ENCODE measurements at regions not wholly inside any gene's neighbourhood (a gene's known extent, or its start where the extent isn't known, plus 50 kb on each side); places are given as distances from the start of the nearest gene placed in this dataset.
"Not testable (repeated sequence)": the region's sequence is repeated elsewhere in the genome, so short reads cannot be mapped to it uniquely, and the experiment has no call there.

- Histone ChIP-seq H3K4me3 (ENCODE audit: low read depth, low read length) (no peak overlapping the region), H2AFZ (no peak overlapping the region), H3K27me3 (ENCODE audit: control insufficient read depth, insufficient read depth, low read length) (no peaks in the 10 kb centered on the region), H3K27ac (no peak overlapping the region), H3K9me3 (ENCODE audit: control insufficient read depth, low read length) (no peaks in the 10 kb centered on the region), H3K4me1 (no peaks in the 10 kb centered on the region), H3K79me2 (no peaks in the 10 kb centered on the region), H3K9ac (no peak overlapping the region), H3K4me2 (ENCODE audit: low read length) (no peak overlapping the region), H3K36me3 (ENCODE audit: control insufficient read depth, insufficient read depth, low read length) (no peaks in the 10 kb centered on the region)
- no peak for TF ChIP-seq CTCF (IDR thresholded peaks at IDR 0.05)
Measured at GRCh38 chr7:67311901-67312300, 315.3 kb downstream of the TYW1 start.

GRCh38 chr7:67313213-67313612, 316.6 kb downstream of the TYW1 start:
- no peak overlapping the region for H3K4me3 ChIP-seq (ENCODE audit: low read depth, low read length)
- H3K9ac ChIP-seq: no peak overlapping the region
- no peak for TF ChIP-seq CTCF (IDR thresholded peaks at IDR 0.05)
- no peaks in the 10 kb centered on the region for H3K9me3 ChIP-seq (ENCODE audit: control insufficient read depth, low read length)
- no peaks in the 10 kb centered on the region for H3K36me3 ChIP-seq (ENCODE audit: control insufficient read depth, insufficient read depth, low read length)
- H2AFZ ChIP-seq: no peak overlapping the region
- no peaks in the 10 kb centered on the region for H3K79me2 ChIP-seq
- no peak overlapping the region for H3K4me2 ChIP-seq (ENCODE audit: low read length)
- no peaks in the 10 kb centered on the region for H3K4me1 ChIP-seq
- H3K27ac ChIP-seq: no peak overlapping the region
- no peaks in the 10 kb centered on the region for H3K27me3 ChIP-seq (ENCODE audit: control insufficient read depth, insufficient read depth, low read length)

GRCh38 chr7:67316902-67317301, 320.3 kb downstream of the TYW1 start:
- not testable (repeated sequence) for H3K4me3 ChIP-seq (ENCODE audit: low read depth, low read length); H3K79me2 ChIP-seq; H3K4me2 ChIP-seq (ENCODE audit: low read length); H3K4me1 ChIP-seq; H3K27ac ChIP-seq; H3K9ac ChIP-seq; H2AFZ ChIP-seq; H3K27me3 ChIP-seq (ENCODE audit: control insufficient read depth, insufficient read depth, low read length); H3K9me3 ChIP-seq (ENCODE audit: control insufficient read depth, low read length); H3K36me3 ChIP-seq (ENCODE audit: control insufficient read depth, insufficient read depth, low read length)

- not testable (repeated sequence) for H3K4me1 ChIP-seq; H3K27me3 ChIP-seq (ENCODE audit: control insufficient read depth, insufficient read depth, low read length); H3K27ac ChIP-seq; H2AFZ ChIP-seq; H3K9me3 ChIP-seq (ENCODE audit: control insufficient read depth, low read length); H3K9ac ChIP-seq; H3K4me3 ChIP-seq (ENCODE audit: low read depth, low read length); H3K36me3 ChIP-seq (ENCODE audit: control insufficient read depth, insufficient read depth, low read length); H3K79me2 ChIP-seq; H3K4me2 ChIP-seq (ENCODE audit: low read length)
Measured at GRCh38 chr7:67328257-67328656, 331.6 kb downstream of the TYW1 start.

- H3K4me3 ChIP-seq (ENCODE audit: low read depth, low read length); H3K36me3 ChIP-seq (ENCODE audit: control insufficient read depth, insufficient read depth, low read length); H2AFZ ChIP-seq; H3K27me3 ChIP-seq (ENCODE audit: control insufficient read depth, insufficient read depth, low read length); H3K9ac ChIP-seq; H3K79me2 ChIP-seq; H3K27ac ChIP-seq; H3K4me1 ChIP-seq; H3K9me3 ChIP-seq (ENCODE audit: control insufficient read depth, low read length); H3K4me2 ChIP-seq (ENCODE audit: low read length): not testable (repeated sequence)
Measured at GRCh38 chr7:67335165-67335564, 338.5 kb downstream of the TYW1 start.

- not testable (repeated sequence) for H3K4me1 ChIP-seq; H3K27ac ChIP-seq; H3K9ac ChIP-seq; H3K9me3 ChIP-seq (ENCODE audit: control insufficient read depth, low read length); H3K27me3 ChIP-seq (ENCODE audit: control insufficient read depth, insufficient read depth, low read length); H3K4me3 ChIP-seq (ENCODE audit: low read depth, low read length); H3K36me3 ChIP-seq (ENCODE audit: control insufficient read depth, insufficient read depth, low read length); H3K4me2 ChIP-seq (ENCODE audit: low read length); H2AFZ ChIP-seq; H3K79me2 ChIP-seq
Measured at GRCh38 chr7:67335663-67336062, 339.0 kb downstream of the TYW1 start.

GRCh38 chr7:67338545-67338944, 341.9 kb downstream of the TYW1 start:
- not testable (repeated sequence) for H3K27ac ChIP-seq; H3K27me3 ChIP-seq (ENCODE audit: control insufficient read depth, insufficient read depth, low read length); H3K4me3 ChIP-seq (ENCODE audit: low read depth, low read length)

More at GRCh38 chr7:67338545-67338944, 341.9 kb downstream of the TYW1 start:
- not testable (repeated sequence) for H3K4me2 ChIP-seq (ENCODE audit: low read length); H3K36me3 ChIP-seq (ENCODE audit: control insufficient read depth, insufficient read depth, low read length); H3K4me1 ChIP-seq; H3K9ac ChIP-seq; H3K79me2 ChIP-seq; H3K9me3 ChIP-seq (ENCODE audit: control insufficient read depth, low read length); H2AFZ ChIP-seq
